Spinal cord (tissue), 9 donors: ENCODE measurements at regions not wholly inside any gene's neighbourhood (a gene's known extent, or its start where the extent isn't known, plus 50 kb on each side); places are given as distances from the start of the nearest gene placed in this dataset.

Source experiments
- DNase-seq, 6 donors: peaks; one replicate each; pipeline versions ENCODE4 v3.0.0 to v3.0.0-alpha.2; 2013 to 2015; ENCODE audit warnings: low spot score in 6 of 6, low read depth in 4 of 6
- H3K27ac ChIP-seq: one replicate; pipeline ENCODE4 v1.5.1; 2013; ENCODE audit warnings: low read depth, low read length, control low read depth
- H3K27me3 ChIP-seq: one replicate; pipeline ENCODE4 v1.6.1; 2013; ENCODE audit warnings: low read length; ENCODE audit not compliant: control insufficient read depth, insufficient read depth
- H3K36me3 ChIP-seq: one replicate; pipeline ENCODE4 v1.6.1; 2013; ENCODE audit warnings: low read length; ENCODE audit not compliant: control insufficient read depth, insufficient read depth
- H3K4me1 ChIP-seq: one replicate; pipeline ENCODE4 v1.6.1; 2013; ENCODE audit warnings: low read length; ENCODE audit not compliant: control insufficient read depth, insufficient read depth
- H3K4me3 ChIP-seq: one replicate; pipeline ENCODE4 v1.5.1; 2013; ENCODE audit warnings: low read depth, low read length, control low read depth
- H3K9me3 ChIP-seq: one replicate; pipeline ENCODE4 v1.6.1; 2013; ENCODE audit warnings: low read length; ENCODE audit not compliant: control insufficient read depth, insufficient read depth
- WGBS: methylation state at CpG from one replicate; pipeline ENCODE4 v1.1.5; 2013; ENCODE audit warnings: missing lambda C conversion rate; ENCODE audit not compliant: insufficient coverage; 5-methylcytosine and 5-hydroxymethylcytosine counted together
- donor health status: healthy.

- Histone ChIP-seq H3K36me3 (no peaks in the 10 kb centered on the region), H3K27me3 (no peaks in the 10 kb centered on the region), H3K27ac (no peak overlapping the region), H3K4me3 (no peak overlapping the region), H3K4me1 (no peaks in the 10 kb centered on the region), H3K9me3 (no peaks in the 10 kb centered on the region)
- no CpG with 5 or more reads among the region's 1 CpG for WGBS
- peak in 1 of 6 donors; percentile 42 for DNase-seq
Observed at GRCh38 chr14:62133776-62134550, 371.7 kb downstream of the SNAPC1 start.

- 17% methylated on average over 1 of the region's 1 CpG for WGBS
- Histone ChIP-seq H3K36me3 (no peaks in the 10 kb centered on the region), H3K4me1 (no peaks in the 10 kb centered on the region), H3K4me3 (no peak overlapping the region), H3K9me3 (no peaks in the 10 kb centered on the region), H3K27ac (no peak overlapping the region), H3K27me3 (no peaks in the 10 kb centered on the region)
- DNase-seq = peak in 1 of 6 donors; percentile 39
Observed at GRCh38 chr14:62138593-62138992, 376.4 kb downstream of the SNAPC1 start.

- no peak for DNase-seq
- no peak overlapping the region for H3K27ac ChIP-seq
- H3K4me3 ChIP-seq = no peak overlapping the region
- WGBS = 95% methylated on average over 2 of the region's 2 CpGs
- H3K9me3 ChIP-seq = no peaks in the 10 kb centered on the region
- H3K27me3 ChIP-seq = no peaks in the 10 kb centered on the region
- H3K36me3 ChIP-seq = no peaks in the 10 kb centered on the region
- H3K4me1 ChIP-seq = no peaks in the 10 kb centered on the region
Observed at GRCh38 chr14:62141139-62141538, 378.9 kb downstream of the SNAPC1 start.

GRCh38 chr14:62143245-62143644 lies 381.0 kb downstream of the SNAPC1 start:
- H3K4me3 ChIP-seq = no peak overlapping the region
- 43% methylated on average over 2 of the region's 2 CpGs for WGBS
- no peaks in the 10 kb centered on the region for H3K27me3 ChIP-seq
- H3K9me3 ChIP-seq = no peaks in the 10 kb centered on the region
- peak in 2 of 6 donors; percentile 50 to 71 for DNase-seq
- H3K4me1 ChIP-seq = no peaks in the 10 kb centered on the region
- H3K27ac ChIP-seq = no peak overlapping the region
- H3K36me3 ChIP-seq = no peaks in the 10 kb centered on the region

GRCh38 chr14:62144863-62145262 lies 382.6 kb downstream of the SNAPC1 start:
- WGBS = no CpG with 5 or more reads among the region's 1 CpG
- peak in 1 of 6 donors; percentile 33 for DNase-seq
- H3K4me1 ChIP-seq = no peaks in the 10 kb centered on the region
- H3K27me3 ChIP-seq = no peaks in the 10 kb centered on the region
- no peak overlapping the region for H3K27ac ChIP-seq
- H3K36me3 ChIP-seq = no peaks in the 10 kb centered on the region
- H3K4me3 ChIP-seq = no peak overlapping the region
- H3K9me3 ChIP-seq = peaks cover 1% of the 10 kb centered on the region

- Histone ChIP-seq H3K9me3 (peaks cover 1% of the 10 kb centered on the region), H3K4me3 (no peak overlapping the region), H3K27me3 (no peaks in the 10 kb centered on the region), H3K27ac (no peak overlapping the region), H3K4me1 (no peaks in the 10 kb centered on the region), H3K36me3 (no peaks in the 10 kb centered on the region)
- 100% methylated on average over 1 of the region's 2 CpGs for WGBS
- DNase-seq = no peak
Observed at GRCh38 chr14:62146030-62146429, 383.8 kb downstream of the SNAPC1 start.

GRCh38 chr14:62156052-62156451 lies 393.8 kb downstream of the SNAPC1 start:
- Histone ChIP-seq H3K36me3 (no peaks in the 10 kb centered on the region), H3K27me3 (no peaks in the 10 kb centered on the region), H3K27ac (no peak overlapping the region), H3K9me3 (no peaks in the 10 kb centered on the region), H3K4me1 (no peaks in the 10 kb centered on the region), H3K4me3 (no peak overlapping the region)
- WGBS = no CpG with 5 or more reads among the region's 1 CpG
- DNase-seq = no peak

- Histone ChIP-seq H3K27me3 (no peaks in the 10 kb centered on the region), H3K4me1 (no peaks in the 10 kb centered on the region), H3K27ac (no peak overlapping the region), H3K36me3 (no peaks in the 10 kb centered on the region), H3K9me3 (no peaks in the 10 kb centered on the region), H3K4me3 (no peak overlapping the region)
- DNase-seq = no peak
- WGBS = 80% methylated on average over 1 of the region's 2 CpGs
Observed at GRCh38 chr14:62158779-62159178, 396.6 kb downstream of the SNAPC1 start.

GRCh38 chr14:62159314-62159713 lies 397.1 kb downstream of the SNAPC1 start:
- no CpG with 5 or more reads among the region's 3 CpGs for WGBS
- Histone ChIP-seq H3K27me3 (no peaks in the 10 kb centered on the region), H3K4me1 (no peaks in the 10 kb centered on the region), H3K36me3 (no peaks in the 10 kb centered on the region), H3K4me3 (no peak overlapping the region), H3K9me3 (no peaks in the 10 kb centered on the region), H3K27ac (no peak overlapping the region)
- DNase-seq = no peak

- no peak overlapping the region for H3K27ac ChIP-seq
- no peaks in the 10 kb centered on the region for H3K27me3 ChIP-seq
- H3K36me3 ChIP-seq = no peaks in the 10 kb centered on the region
- no peaks in the 10 kb centered on the region for H3K9me3 ChIP-seq
- DNase-seq = peak; percentile 36 to 94 (median 48)
- no peak overlapping the region for H3K4me3 ChIP-seq
- WGBS = 0% methylated on average over 3 of the region's 8 CpGs
- no peaks in the 10 kb centered on the region for H3K4me1 ChIP-seq
Observed at GRCh38 chr14:62162998-62163589, 400.9 kb downstream of the SNAPC1 start.
